IPS-15b (cell line): ENCODE measurements at regions not wholly inside any gene's neighbourhood (a gene's known extent, or its start where the extent isn't known, plus 50 kb on each side); places are given as distances from the start of the nearest gene placed in this dataset.

Experiments used
- H3K27me3 ChIP-seq: one replicate; pipeline ENCODE4 v1.6.1; 2013; ENCODE audit warnings: low read length; ENCODE audit not compliant: control insufficient read depth, insufficient read depth
- H3K36me3 ChIP-seq: one replicate; pipeline ENCODE4 v1.6.1; 2013; ENCODE audit warnings: low read length; ENCODE audit not compliant: control insufficient read depth, insufficient read depth
- H3K4me1 ChIP-seq: one replicate; pipeline ENCODE4 v1.6.1; 2013; ENCODE audit warnings: mild to moderate bottlenecking, low read length; ENCODE audit not compliant: control insufficient read depth, insufficient read depth
- H3K4me3 ChIP-seq: one replicate; pipeline ENCODE4 v1.5.1; 2013; ENCODE audit warnings: low read depth, low read length
- H3K9ac ChIP-seq: one replicate; pipeline ENCODE4 v1.6.1; 2013; ENCODE audit warnings: low read depth, mild to moderate bottlenecking, low read length
- H3K9me3 ChIP-seq: one replicate; pipeline ENCODE4 v1.6.1; 2013; ENCODE audit warnings: mild to moderate bottlenecking, low read length; ENCODE audit not compliant: control insufficient read depth, insufficient read depth

DNA sequence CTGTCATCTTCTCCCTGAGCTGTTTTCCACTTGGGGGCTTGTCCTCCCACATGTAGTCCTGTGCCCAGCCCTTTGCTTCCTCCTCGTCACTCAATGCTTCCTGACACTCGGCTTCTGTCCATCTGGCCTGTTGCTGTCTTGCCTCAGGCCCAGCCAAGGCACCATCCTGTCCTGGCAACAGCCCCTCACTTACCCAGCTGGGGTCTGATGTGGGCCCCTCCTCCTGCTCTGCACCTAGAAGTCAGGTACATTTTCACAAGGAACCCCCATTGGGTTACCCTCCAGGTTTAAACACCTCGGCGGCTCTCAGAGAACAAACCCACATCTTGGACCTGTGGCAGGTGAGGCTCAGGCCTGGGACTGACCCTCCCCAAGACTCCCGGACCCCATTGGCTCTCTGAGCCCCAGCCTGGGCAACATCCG lies 784.8 kb downstream of the TBC1D22A start:
- no peaks in the 10 kb centered on the region for H3K27me3 ChIP-seq
- no peak overlapping the region for H3K9ac ChIP-seq
- no peaks in the 10 kb centered on the region for H3K36me3 ChIP-seq
- no peaks in the 10 kb centered on the region for H3K4me1 ChIP-seq
- no peak overlapping the region for H3K4me3 ChIP-seq
- H3K9me3 ChIP-seq = peaks cover 15% of the 10 kb centered on the region

DNA sequence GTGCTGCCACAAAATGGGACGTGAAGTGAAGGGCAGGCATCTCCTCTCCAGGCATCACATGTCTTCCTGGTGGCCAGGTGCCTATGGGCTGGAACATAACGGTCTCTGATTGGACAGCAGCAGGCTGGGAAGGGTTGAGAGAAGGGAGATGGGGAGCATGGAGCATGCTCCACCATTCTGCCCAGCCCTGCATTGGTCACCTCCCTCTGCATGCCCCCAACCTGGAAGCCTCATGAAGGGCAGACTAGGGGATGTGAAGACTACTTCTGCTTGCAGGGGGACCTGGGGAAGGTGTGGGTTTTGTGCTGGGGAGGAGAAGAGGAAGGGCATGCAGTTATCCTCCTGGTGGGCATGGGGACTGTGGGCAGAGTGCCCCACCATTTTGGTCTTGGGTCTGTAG lies 782.2 kb downstream of the TBC1D22A start:
- no peaks in the 10 kb centered on the region for H3K27me3 ChIP-seq
- H3K9me3 ChIP-seq = peaks cover 11% of the 10 kb centered on the region
- no peak overlapping the region for H3K9ac ChIP-seq
- no peaks in the 10 kb centered on the region for H3K4me1 ChIP-seq
- H3K4me3 ChIP-seq = no peak overlapping the region
- no peaks in the 10 kb centered on the region for H3K36me3 ChIP-seq

- Histone ChIP-seq H3K9ac (no peak overlapping the region), H3K9me3 (peaks cover 11% of the 10 kb centered on the region), H3K36me3 (no peaks in the 10 kb centered on the region), H3K27me3 (no peaks in the 10 kb centered on the region), H3K4me1 (no peaks in the 10 kb centered on the region), H3K4me3 (no peak overlapping the region)
These were observed 781.0 kb downstream of the TBC1D22A start for GRCh38 chr22:47543447-47543846.

- Histone ChIP-seq H3K4me3 (no peak overlapping the region), H3K9me3 (peaks cover 13% of the 10 kb centered on the region)
These were observed 777.6 kb downstream of the TBC1D22A start for GRCh38 chr22:47540011-47540410.

GRCh38 chr22:47539374-47539773 lies 776.9 kb downstream of the TBC1D22A start:
- Histone ChIP-seq H3K4me3 (no peak overlapping the region), H3K27me3 (no peaks in the 10 kb centered on the region), H3K9me3 (peaks cover 12% of the 10 kb centered on the region), H3K36me3 (no peaks in the 10 kb centered on the region), H3K9ac (no peak overlapping the region), H3K4me1 (no peaks in the 10 kb centered on the region)

More at GRCh38 chr22:47540011-47540410, 777.6 kb downstream of the TBC1D22A start:
- Histone ChIP-seq H3K4me1 (no peaks in the 10 kb centered on the region), H3K36me3 (no peaks in the 10 kb centered on the region), H3K9ac (no peak overlapping the region), H3K27me3 (no peaks in the 10 kb centered on the region)

DNA sequence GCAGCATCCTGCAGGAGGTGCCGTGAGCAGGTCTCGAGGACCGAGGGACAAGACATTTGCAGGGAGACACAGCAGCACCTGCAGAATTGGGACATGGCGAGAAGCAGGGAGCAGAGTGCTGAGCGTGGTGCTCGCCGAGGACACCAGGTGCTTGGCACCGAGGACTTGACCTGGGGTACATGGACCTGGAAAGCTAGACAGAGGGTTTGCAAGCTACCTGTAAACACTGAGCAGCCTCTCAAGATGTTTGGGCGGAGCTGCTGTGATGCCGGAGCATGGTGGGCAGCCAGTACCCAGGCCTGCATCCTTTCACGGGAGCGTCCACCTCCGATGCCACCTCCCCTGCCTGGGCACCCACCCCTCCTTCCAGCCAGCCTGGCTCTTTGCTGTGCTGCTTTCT lies 773.2 kb downstream of the TBC1D22A start:
- H3K9me3 ChIP-seq = peaks cover 11% of the 10 kb centered on the region
- H3K4me1 ChIP-seq = no peaks in the 10 kb centered on the region
- H3K36me3 ChIP-seq = no peaks in the 10 kb centered on the region
- no peak overlapping the region for H3K4me3 ChIP-seq
- no peaks in the 10 kb centered on the region for H3K27me3 ChIP-seq
- H3K9ac ChIP-seq = no peak overlapping the region

DNA sequence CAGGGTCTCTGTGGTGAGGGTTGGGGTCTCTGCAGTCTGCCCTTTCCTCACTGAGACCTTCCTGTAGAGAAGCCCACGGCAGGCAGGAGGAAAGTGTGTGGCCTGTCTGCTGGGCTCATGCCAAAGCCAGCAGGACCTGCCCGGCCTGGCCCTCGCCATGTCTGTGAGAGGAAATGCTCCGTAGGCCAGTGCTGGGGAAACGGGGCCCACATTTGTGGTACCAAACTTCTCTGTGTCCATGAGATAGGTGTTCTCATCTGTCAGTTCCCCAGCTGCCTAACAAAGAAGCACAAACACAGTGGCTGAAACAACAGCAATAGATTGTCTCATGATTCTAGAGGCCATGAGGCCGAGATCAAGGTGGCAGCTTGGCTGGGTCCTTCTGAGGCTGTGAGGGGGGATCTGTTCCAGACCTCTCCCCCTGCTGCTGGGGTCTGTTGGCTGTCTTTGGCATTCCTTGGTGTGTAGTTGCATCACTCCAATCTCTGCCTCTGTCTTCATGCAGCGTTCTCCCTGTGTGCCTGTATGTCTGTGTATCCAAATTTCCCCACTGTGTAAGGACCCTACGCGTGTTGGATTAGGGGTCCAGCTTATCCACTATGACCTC lies 772.5 kb downstream of the TBC1D22A start:
- Histone ChIP-seq H3K4me1 (no peaks in the 10 kb centered on the region), H3K9me3 (peaks cover 11% of the 10 kb centered on the region), H3K27me3 (no peaks in the 10 kb centered on the region)

DNA sequence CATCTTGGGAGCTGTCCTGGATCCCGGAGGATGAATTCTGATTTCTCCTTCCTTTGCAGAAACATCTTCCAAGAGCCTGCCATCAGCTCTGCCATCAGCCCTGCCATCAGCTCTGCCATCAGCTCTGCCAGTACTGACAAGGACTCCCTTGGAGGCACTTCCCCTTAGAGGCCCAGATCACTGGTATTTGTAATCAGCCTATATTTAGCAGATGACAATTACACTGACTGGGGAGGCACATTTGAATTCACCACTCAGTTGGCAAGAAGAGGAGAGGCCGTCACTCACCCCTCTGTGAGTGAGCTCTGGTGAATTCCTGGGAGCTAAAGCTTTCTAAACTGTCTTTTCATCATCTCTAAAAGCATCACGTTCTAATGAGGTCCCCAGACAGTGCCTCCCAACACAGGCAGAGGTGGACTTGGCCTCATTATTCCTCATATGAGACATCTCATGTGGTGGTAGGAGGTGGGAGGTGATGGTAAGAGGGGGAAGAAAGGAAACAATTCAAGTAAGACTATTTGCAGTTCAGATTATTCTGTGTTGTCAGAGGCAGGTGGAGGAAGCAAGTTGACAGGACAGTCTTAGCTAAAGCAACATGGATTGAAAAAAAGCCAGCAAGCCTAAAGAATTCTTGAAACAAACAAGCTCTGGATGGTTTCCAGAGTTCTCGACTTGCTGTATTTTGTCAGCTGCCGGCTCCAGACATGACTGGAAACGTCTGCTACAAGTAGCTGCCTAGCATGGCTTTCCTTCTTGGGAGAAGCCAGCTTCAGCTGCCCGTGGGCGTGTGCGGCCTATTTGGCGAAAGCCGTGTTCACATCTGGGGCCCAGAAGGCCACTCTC lies 771.7 kb downstream of the TBC1D22A start:
- Histone ChIP-seq H3K4me1 (no peaks in the 10 kb centered on the region), H3K36me3 (no peaks in the 10 kb centered on the region), H3K9ac (no peak overlapping the region), H3K27me3 (no peaks in the 10 kb centered on the region), H3K4me3 (no peak overlapping the region), H3K9me3 (peaks cover 11% of the 10 kb centered on the region)

More for the DNA sequence above, 772.5 kb downstream of the TBC1D22A start:
- Histone ChIP-seq H3K4me3 (no peak overlapping the region), H3K9ac (no peak overlapping the region), H3K36me3 (no peaks in the 10 kb centered on the region)

DNA sequence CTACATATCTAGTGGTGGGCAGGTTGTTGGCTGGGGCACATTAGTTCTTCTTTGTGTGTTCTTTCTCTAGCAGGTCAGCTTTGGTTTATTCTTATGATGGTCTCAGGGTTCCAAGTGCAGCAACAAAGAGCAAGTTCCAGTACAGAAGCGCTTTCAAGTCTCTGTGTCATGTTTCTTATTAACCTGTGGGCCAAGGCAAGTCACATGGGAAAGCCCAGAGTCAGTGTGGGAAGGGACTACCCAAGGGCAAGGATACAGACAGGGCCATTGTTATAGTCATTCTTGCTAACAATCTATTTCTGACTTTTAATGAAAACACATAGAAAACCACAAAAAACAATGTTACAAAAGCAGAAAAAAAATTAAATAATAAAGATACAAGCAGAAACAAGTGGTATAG lies 754.6 kb downstream of the TBC1D22A start:
- Histone ChIP-seq H3K27me3 (no peaks in the 10 kb centered on the region), H3K9ac (no peak overlapping the region), H3K9me3 (peaks cover 32% of the 10 kb centered on the region), H3K36me3 (no peaks in the 10 kb centered on the region), H3K4me3 (no peak overlapping the region), H3K4me1 (no peaks in the 10 kb centered on the region)

DNA sequence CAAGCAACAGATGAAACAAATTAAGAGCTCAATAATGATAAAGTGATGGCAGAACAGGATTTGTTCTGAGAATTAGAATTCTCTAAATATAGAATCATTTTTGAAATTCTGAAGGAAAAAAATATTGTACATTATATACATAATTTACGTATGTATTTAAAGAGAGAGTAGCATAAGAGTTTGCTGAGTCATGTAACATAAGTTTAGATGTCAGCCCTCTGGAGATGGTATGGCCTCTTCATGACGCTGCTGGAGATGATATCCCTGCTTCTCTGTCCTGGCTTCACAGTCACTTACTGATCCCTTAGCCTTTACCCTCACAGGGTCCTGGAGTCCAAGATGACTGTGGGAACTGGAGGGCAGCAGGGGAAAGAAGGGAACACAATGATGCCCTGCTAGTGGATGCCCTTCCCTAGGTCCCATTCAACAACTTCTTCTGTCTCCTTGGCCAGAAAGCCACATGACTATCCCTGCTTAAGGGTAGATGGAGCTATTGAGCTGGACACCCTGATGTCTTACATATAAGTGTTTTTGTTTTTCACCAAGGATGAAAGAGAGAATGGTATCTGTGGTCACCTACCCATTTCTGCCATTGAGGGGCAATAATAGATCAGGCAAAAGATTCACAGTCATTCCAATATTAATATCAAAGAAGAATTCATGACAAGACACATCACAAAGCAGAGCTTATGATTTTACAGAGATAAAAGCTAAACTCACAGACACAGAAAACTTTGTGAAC lies 753.1 kb downstream of the TBC1D22A start:
- Histone ChIP-seq H3K36me3 (no peaks in the 10 kb centered on the region), H3K9me3 (peaks cover 32% of the 10 kb centered on the region), H3K9ac (no peak overlapping the region), H3K4me3 (no peak overlapping the region), H3K27me3 (no peaks in the 10 kb centered on the region), H3K4me1 (no peaks in the 10 kb centered on the region)

GRCh38 chr22:47512617-47513016 lies 750.2 kb downstream of the TBC1D22A start:
- Histone ChIP-seq H3K36me3 (no peaks in the 10 kb centered on the region), H3K4me1 (no peaks in the 10 kb centered on the region), H3K4me3 (no peak overlapping the region), H3K9ac (no peak overlapping the region), H3K9me3 (peaks cover 42% of the 10 kb centered on the region), H3K27me3 (no peaks in the 10 kb centered on the region)
